HCT116 (cell line): ENCODE measurements at regions not wholly inside any gene's neighbourhood (a gene's known extent, or its start where the extent isn't known, plus 50 kb on each side); places are given as distances from the start of the nearest gene placed in this dataset.

Experiments used
- ATAC-seq: fragments of 200-7000 bp; cut with Tn5 transposase; 2 replicates; pipeline ENCODE4 v1.9.1; 2020; ENCODE audit warnings: mild to moderate bottlenecking, moderate library complexity
- BruUV-seq: library from RNA; stranded (reverse); fragments of 400-500 nt; replicated peaks from 2 replicates; lab custom pipeline; 2021; lab: Mats Ljungman, UMichigan
- CTCF ChIA-PET: fragments of 300-600 bp; sonication (Branson Sonifier 250); formaldehyde crosslinking; loops from one replicate; lab custom pipeline; 2021; ENCODE audit warnings: antibody characterized with exemption; lab: Charles Lee
- POLR2A ChIA-PET: fragments of 300-600, 350-600 bp; sonication (Branson Sonifier 250); formaldehyde crosslinking; loops from one replicate; lab custom pipeline; 2021; ENCODE audit warnings: antibody characterized with exemption; lab: Charles Lee
- RAD21 ChIA-PET, 2 experiments: fragments of 300-600 bp; sonication (Branson Sonifier 250); formaldehyde crosslinking; loops; one replicate each; lab custom pipeline; 2023; ENCODE audit warnings: low total read pairs in 2 of 2; ENCODE audit not compliant: uncharacterized antibody in 2 of 2, unreplicated experiment in 2 of 2, low non-redundant PET in 1 of 2; lab: Charles Lee
- DNase-seq: peaks from one replicate; pipeline ENCODE4 v3.0.0-alpha.2; 2010; ENCODE audit warnings: low read depth, low spot score
- H2AFZ ChIP-seq: fragments of 200-600 bp; shearing (Covaris generic), sonication (generic); 2 replicates; pipeline ENCODE4 v1.6.1; 2017; ENCODE audit warnings: low read depth, mixed run types, mixed read lengths, antibody characterized with exemption, low read length; ENCODE audit not compliant: poor library complexity, severe bottlenecking
- H3K27ac ChIP-seq: 2 replicates; pipeline ENCODE4 v1.5.1; 2012; ENCODE audit warnings: low read depth, low read length
- H3K27me3 ChIP-seq: fragments of 200-600 bp; sonication (generic); 2 replicates; pipeline ENCODE4 v1.6.1; 2016; ENCODE audit warnings: mixed run types, low read length, mixed read lengths; ENCODE audit not compliant: insufficient read depth
- H3K36me3 ChIP-seq, 2 experiments: fragments of 200-500 bp in 1 of 2; fragments of 200-600 bp in 1 of 2; sonication (Bioruptor generic) in 1 of 2; sonication (generic) in 1 of 2; 2 replicates each; pipeline versions ENCODE4 v1.5.1 to v1.6.1; 2014 to 2016; ENCODE audit warnings: low read length in 2 of 2, inconsistent platforms in 1 of 2, mixed read lengths in 1 of 2, mixed run types in 1 of 2; ENCODE audit not compliant: insufficient read depth in 2 of 2, control insufficient read depth in 1 of 2
- H3K4me1 ChIP-seq, 2 experiments: fragments of 200-600 bp in 1 of 2; sonication (generic) in 1 of 2; 2 replicates each; pipeline versions ENCODE4 v1.5.1 to v1.6.1; 2012 to 2017; ENCODE audit warnings: low read length in 2 of 2, inconsistent platforms in 1 of 2, mild to moderate bottlenecking in 1 of 2, mixed read lengths in 1 of 2, mixed run types in 1 of 2, moderate library complexity in 1 of 2; ENCODE audit not compliant: insufficient read depth in 2 of 2, control insufficient read depth in 1 of 2
- H3K4me2 ChIP-seq: fragments of 200-600 bp; sonication (generic); 2 replicates; pipeline ENCODE4 v1.6.1; 2017; ENCODE audit warnings: mixed run types, low read length, mixed read lengths
- H3K4me3 ChIP-seq, 2 experiments: fragments of 200-600 bp in 1 of 2; sonication (generic) in 1 of 2; replicated peaks in 1 of 2; 2 replicates each; pipeline ENCODE4 v1.5.1; 2011 to 2016; ENCODE audit warnings: low read length in 2 of 2, control low read depth in 1 of 2, low read depth in 1 of 2, mild to moderate bottlenecking in 1 of 2, mixed read lengths in 1 of 2, mixed run types in 1 of 2
- H3K79me2 ChIP-seq: fragments of 200-600 bp; sonication (generic); 2 replicates; pipeline ENCODE4 v1.6.1; 2017; ENCODE audit warnings: mild to moderate bottlenecking, mixed run types, low read length, moderate library complexity, mixed read lengths; ENCODE audit not compliant: insufficient read depth
- H3K9ac ChIP-seq: fragments of 200-600 bp; sonication (generic); 2 replicates; pipeline ENCODE4 v1.6.1; 2016; ENCODE audit warnings: low read length, mixed read lengths
- H3K9me2 ChIP-seq: fragments of 200-600 bp; sonication (generic), shearing (Covaris generic); 2 replicates; pipeline ENCODE4 v1.6.1; 2017; ENCODE audit warnings: mixed run types, mild to moderate bottlenecking, moderate library complexity; ENCODE audit not compliant: insufficient read depth
- H3K9me3 ChIP-seq, 2 experiments: fragments of 200-500 bp in 1 of 2; fragments of 200-600 bp in 1 of 2; sonication (Bioruptor generic) in 1 of 2; sonication (generic) in 1 of 2; 2 replicates each; pipeline ENCODE4 v1.6.1; 2014 to 2017; ENCODE audit warnings: low read length in 2 of 2, mixed read lengths in 2 of 2, inconsistent platforms in 1 of 2, low read depth in 1 of 2, mild to moderate bottlenecking in 1 of 2, mixed run types in 1 of 2, moderate library complexity in 1 of 2; ENCODE audit not compliant: control insufficient read depth in 1 of 2, insufficient read depth in 1 of 2
- H4K20me1 ChIP-seq: fragments of 200-600 bp; sonication (generic), shearing (Covaris generic); 2 replicates; pipeline ENCODE4 v1.6.1; 2017; ENCODE audit warnings: mixed run types, mild to moderate bottlenecking, moderate library complexity; ENCODE audit not compliant: insufficient read depth
- FOSL1 ChIP-seq: IDR thresholded peaks from 2 replicates; pipeline ENCODE4 v1.6.1; 2012; ENCODE audit warnings: low read depth
- JUND ChIP-seq: IDR thresholded peaks from 2 replicates; pipeline ENCODE4 v1.6.1; 2012
- SP1 ChIP-seq: IDR thresholded peaks from 2 replicates; pipeline ENCODE4 v1.6.1; 2012; ENCODE audit warnings: low read depth
- SRF ChIP-seq: IDR thresholded peaks from 2 replicates; pipeline ENCODE4 v1.6.1; 2012; ENCODE audit warnings: low read depth
- TCF7L2 ChIP-seq: IDR thresholded peaks from 2 replicates; pipeline ENCODE4 v1.7.0; 2011; ENCODE audit warnings: borderline replicate concordance, inconsistent platforms; ENCODE audit not compliant: insufficient read depth, insufficient read length; ENCODE audit errors: extremely low read depth
- ZFX ChIP-seq: fragments of 450-650 bp; IDR thresholded peaks from 2 replicates; pipeline ENCODE4 v1.6.1; 2017
- intact Hi-C: fragments of 100-400 bp; cut with micrococcal nuclease; formaldehyde crosslinking; loops from 2 replicates; pipeline ENCODE4 v1.10.0; 2022
- TF ChIP-seq, protein P1 (sequence below): IDR thresholded peaks from 2 replicates; pipeline ENCODE4 v1.6.1; 2012; ENCODE audit warnings: low read depth

DNA sequence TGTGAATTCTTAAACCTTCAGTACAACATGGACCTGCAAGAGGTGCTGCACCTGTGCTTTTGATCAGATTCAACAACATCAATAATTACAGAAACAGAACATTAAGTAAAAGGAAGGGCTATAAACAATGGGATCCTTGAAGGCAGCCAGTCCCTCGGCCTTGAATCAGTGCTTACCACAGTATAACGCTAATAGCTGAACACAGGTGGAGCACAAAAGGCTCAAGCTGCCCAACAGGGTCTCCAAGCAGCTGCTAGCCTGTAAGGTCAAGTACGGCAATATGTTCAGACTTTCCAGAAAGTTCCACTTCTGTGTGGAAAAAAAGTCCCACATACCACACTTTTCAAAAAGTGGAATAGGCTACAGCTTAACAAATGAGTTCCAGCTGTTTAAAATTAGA lies 61.9 kb upstream of the ITGA1 start:
- BruUV-seq, result no TSS peak
- ChIA-PET RAD21 (no interaction called here), POLR2A (no interaction called here), CTCF (no interaction called here)
- no peak for DNase-seq
- ATAC-seq, result no peak
- Histone ChIP-seq H3K4me3 (no peak overlapping the region), H3K9ac (no peak overlapping the region), H3K79me2 (no peaks in the 10 kb centered on the region), H2AFZ (no peak overlapping the region), H3K9me2 (no peaks in the 10 kb centered on the region), H3K27ac (no peak overlapping the region), H3K36me3 (no peaks in the 10 kb centered on the region), H3K4me1 (no peaks in the 10 kb centered on the region), H3K27me3 (no peaks in the 10 kb centered on the region), H3K4me2 (no peak overlapping the region), H3K9me3 (no peaks in the 10 kb centered on the region), H4K20me1 (no peaks in the 10 kb centered on the region)
- TF ChIP-seq TCF7L2, result peak; percentile 8
- no peak for TF ChIP-seq SP1
- intact Hi-C loops, result no loop called here

- no peak overlapping the region for H2AFZ ChIP-seq
- no TSS peak for BruUV-seq
- no peak overlapping the region for H3K27ac ChIP-seq
- no peak overlapping the region for H3K4me3 ChIP-seq
- ChIA-PET POLR2A (no interaction called here), CTCF (no interaction called here), RAD21 (no interaction called here)
- no peaks in the 10 kb centered on the region for H3K4me1 ChIP-seq
- ATAC-seq (no peak), DNase-seq (no peak)
- H3K9me3 ChIP-seq, result no peaks in the 10 kb centered on the region
- TF ChIP-seq FOSL1 (no peak), SRF (no peak), JUND (no peak), ZFX (no peak)
- TF ChIP-seq, protein P1, sequence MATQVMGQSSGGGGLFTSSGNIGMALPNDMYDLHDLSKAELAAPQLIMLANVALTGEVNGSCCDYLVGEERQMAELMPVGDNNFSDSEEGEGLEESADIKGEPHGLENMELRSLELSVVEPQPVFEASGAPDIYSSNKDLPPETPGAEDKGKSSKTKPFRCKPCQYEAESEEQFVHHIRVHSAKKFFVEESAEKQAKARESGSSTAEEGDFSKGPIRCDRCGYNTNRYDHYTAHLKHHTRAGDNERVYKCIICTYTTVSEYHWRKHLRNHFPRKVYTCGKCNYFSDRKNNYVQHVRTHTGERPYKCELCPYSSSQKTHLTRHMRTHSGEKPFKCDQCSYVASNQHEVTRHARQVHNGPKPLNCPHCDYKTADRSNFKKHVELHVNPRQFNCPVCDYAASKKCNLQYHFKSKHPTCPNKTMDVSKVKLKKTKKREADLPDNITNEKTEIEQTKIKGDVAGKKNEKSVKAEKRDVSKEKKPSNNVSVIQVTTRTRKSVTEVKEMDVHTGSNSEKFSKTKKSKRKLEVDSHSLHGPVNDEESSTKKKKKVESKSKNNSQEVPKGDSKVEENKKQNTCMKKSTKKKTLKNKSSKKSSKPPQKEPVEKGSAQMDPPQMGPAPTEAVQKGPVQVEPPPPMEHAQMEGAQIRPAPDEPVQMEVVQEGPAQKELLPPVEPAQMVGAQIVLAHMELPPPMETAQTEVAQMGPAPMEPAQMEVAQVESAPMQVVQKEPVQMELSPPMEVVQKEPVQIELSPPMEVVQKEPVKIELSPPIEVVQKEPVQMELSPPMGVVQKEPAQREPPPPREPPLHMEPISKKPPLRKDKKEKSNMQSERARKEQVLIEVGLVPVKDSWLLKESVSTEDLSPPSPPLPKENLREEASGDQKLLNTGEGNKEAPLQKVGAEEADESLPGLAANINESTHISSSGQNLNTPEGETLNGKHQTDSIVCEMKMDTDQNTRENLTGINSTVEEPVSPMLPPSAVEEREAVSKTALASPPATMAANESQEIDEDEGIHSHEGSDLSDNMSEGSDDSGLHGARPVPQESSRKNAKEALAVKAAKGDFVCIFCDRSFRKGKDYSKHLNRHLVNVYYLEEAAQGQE, result no peak
- H4K20me1 ChIP-seq, result no peaks in the 10 kb centered on the region
- intact Hi-C loops, result no loop called here
- no peaks in the 10 kb centered on the region for H3K79me2 ChIP-seq
- no peaks in the 10 kb centered on the region for H3K27me3 ChIP-seq
- no peaks in the 10 kb centered on the region for H3K9me2 ChIP-seq
- H3K4me2 ChIP-seq, result no peak overlapping the region
- H3K36me3 ChIP-seq, result no peaks in the 10 kb centered on the region
- H3K9ac ChIP-seq, result no peak overlapping the region
Observed at GRCh38 chr5:52727020-52727419, 60.7 kb upstream of the ITGA1 start.
